TTC549 (cell line): ENCODE measurements at regions not wholly inside any gene's neighbourhood (a gene's known extent, or its start where the extent isn't known, plus 50 kb on each side); places are given as distances from the start of the nearest gene placed in this dataset.
"Not testable (repeated sequence)": the region's sequence is repeated elsewhere in the genome, so short reads cannot be mapped to it uniquely, and the experiment has no call there.

Experiments used
- FAIRE-seq: peaks from 2 replicates; lab custom pipeline; 2012; peaks lifted over from hg19 to GRCh38; lab: Jason Lieb, UNC

DNA sequence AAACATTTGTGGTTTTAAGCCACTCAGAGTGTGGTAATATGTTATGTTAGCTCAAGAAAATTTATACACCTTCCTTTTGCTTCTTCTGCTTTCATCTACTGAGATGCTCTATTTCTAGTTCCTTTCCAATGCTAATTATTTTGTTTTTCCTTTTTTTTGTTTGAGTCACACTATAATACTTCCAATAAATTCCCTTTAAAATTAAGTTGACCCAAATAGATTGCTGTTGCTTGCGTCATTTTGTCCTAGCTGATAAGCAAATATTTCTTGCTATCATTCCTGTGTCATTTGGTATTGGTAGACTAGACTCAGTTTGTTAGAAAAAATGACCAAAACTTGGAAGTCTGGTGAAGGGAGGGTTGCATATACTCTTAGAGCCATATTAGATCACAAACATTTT, 437.0 kb upstream of the CNTN6 start:
- FAIRE-seq = no peak

DNA sequence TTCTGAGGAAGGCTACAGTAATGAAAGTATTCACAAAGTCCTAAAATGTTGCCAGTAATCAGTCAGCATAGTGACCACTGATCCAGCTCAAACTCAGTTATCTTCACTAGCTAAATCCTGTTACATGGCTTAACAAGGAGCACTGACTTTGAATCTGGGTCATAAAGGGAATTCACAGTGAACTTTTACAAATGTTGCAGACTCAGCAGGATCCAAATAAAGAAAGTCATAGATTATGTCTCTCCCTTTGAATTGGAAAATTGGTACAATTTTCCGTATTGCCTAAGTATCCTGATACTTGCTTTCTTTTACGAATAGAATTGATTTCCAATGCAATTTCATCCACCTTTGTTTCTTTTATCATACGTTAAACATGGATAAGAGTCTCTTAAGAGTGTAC, 431.5 kb upstream of the CNTN6 start:
- FAIRE-seq = no peak

DNA sequence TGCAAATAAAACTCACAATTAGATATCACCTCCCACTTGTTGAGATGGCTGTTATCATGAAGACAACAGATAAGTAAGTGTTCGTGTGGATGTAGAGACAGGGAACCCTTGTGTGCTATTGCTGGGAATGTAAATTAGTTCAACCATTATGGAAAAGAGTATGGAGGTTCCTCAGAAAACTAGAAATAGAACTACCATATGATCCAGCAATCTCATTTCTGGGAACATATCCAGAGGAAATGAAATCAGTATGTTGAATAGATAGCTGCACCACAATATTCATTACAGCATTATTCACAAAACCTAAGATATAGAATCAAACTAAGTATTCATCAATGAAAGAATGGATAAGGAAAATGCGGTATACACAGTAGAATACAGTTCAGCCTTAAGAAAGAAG, 418.7 kb upstream of the CNTN6 start:
- no peak for FAIRE-seq

DNA sequence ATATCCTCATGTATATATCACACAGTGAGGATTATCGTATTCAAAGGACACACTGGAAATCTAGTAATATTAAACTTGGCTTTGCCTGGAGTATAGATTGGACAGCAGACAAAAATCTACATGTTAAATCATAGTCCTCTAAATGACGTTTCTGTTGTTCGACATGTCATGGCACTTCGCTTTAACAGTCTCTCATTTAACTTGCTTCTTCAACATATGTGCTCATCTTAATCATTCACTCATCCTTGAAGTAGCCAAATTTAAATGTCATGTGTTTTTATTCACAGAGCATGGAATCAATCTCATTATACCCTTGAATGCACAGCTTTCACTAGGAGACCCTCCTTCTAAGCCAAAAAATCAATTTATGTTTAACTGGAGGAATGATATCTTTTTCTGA, 417.0 kb upstream of the CNTN6 start:
- FAIRE-seq = no peak

DNA sequence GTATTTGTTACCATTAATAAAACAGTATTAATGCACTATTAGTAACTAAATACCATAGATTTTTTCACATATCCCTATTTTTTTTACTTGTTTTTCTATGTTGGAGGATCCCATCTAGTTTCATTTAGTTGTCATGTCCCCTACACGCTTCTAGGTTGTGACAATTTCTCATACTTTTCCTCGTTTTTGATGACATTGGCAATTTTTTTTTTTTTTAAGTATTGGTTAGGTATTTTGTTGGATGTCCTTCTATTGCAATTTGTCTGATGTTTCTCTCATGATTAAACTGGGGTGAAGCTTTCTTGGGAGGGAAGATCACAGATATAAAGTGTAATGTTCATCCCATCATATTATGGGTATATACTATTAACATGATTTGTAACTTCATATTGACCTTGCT, 409.1 kb upstream of the CNTN6 start:
- no peak for FAIRE-seq

DNA sequence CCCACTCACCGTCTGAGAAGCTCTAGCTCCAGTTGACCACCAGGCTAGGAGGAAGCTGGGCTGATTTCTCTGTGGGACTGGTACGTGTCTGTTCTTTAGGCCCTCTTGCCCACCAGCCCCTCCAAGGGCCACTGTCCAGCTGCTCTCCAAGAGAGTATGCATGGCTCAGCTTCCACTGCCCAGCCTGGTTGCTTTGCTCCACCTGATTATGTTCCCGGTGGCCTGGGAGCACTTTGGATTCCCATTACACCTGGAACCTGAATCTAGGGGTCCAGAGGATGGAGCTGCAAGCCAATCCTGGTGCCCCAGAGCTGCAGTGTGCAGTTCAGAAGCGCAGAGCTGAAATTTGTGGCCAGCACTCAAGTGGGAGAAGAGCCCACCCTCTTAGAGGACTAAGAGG, 402.1 kb upstream of the CNTN6 start:
- FAIRE-seq = no peak

DNA sequence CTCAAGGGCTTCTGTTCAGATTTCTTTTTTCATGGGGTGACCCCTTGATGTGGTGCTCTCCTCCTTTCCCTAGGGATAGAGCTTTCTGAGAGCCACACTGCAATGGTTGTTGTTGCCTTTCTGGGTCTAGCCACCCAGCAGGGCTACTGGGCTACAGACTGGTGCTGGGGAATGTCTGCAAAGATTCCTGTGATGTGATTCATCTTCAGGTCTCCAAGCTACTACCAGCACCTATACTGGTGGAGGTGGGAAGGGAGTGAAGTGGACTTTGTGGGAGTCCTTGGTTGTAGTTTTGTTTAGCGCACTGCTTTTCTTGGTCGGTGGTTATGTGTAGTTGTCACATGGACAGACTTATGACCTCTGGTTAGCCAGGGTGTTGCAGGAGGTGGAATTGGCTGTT, 392.3 kb upstream of the CNTN6 start:
- no peak for FAIRE-seq

DNA sequence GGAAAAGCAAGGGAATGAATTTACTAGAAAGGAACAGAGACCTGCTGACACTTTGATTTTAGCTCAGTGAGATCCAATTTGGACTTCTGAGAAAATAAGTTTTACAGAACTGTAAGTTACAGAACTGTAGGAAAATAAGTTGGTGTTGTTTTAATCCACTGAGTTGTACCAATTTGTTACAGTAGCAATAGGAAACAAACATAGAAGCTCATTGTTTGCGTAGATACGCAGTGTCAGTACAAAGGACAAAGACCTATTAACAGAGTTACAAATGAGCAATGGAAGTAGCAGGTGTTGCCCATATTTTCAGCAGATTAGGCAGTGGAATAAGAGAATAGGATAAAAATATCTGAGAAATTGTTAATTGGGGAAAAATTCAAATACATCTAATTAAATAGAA, 385.8 kb upstream of the CNTN6 start:
- FAIRE-seq = no peak

DNA sequence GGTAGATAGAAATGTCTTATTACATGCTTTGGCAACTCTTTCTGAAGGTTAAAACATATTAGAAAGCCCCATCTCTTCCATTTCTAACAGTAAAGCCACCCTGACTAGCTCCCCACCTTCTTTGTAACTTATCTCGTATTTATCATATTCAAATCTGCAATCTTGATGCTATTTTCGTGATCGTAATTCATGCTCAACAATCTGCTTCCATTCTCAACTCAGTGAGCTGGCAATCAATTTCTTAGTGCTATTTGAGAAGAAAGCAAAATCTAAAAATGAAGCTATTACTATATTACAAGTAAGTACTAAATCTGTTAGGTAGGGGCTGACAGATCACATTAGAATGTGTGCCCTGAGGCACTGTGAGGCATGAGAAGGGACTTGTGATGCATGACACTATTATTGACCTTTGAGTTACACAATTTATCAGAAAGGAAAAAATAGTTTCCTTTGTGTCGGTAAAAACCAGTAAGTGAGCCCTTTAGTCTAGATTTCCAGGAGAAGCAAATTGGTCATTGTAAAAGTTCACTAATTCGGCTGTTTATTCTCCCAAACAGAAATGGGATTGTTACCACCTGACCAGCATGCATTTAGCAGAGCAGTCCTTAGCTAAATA, 379.7 kb upstream of the CNTN6 start:
- FAIRE-seq = no peak

DNA sequence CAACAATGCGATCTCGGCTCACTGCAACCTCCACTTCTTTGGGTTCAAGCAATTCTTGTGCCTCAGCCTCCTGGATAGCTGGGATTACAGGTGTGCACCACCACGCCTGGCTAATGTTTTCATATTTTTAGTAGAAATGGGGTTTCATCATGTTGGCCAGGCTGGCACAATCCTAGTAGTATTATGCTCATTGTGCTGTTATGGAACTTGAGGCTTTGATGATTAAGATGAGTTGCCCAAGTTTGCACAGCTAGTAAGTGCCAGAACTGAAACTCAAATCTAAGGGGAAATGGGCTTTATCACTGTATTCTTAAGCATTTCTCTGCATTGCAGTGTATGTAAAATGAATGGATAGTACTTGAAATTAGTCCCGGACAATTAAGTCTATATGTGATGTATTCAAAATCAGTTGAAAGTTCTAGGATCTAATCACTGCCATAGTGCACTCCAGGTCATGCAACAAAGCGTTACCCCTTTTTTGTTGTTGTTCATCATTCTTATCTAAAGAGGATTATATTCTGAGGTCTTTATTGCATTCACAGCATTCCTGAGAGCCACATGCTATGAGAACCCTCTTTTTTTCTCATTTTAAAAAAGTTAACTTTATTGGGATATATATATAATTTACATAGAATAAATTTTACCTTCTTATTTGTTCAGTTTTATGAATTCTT, 378.7 kb upstream of the CNTN6 start:
- FAIRE-seq = no peak

DNA sequence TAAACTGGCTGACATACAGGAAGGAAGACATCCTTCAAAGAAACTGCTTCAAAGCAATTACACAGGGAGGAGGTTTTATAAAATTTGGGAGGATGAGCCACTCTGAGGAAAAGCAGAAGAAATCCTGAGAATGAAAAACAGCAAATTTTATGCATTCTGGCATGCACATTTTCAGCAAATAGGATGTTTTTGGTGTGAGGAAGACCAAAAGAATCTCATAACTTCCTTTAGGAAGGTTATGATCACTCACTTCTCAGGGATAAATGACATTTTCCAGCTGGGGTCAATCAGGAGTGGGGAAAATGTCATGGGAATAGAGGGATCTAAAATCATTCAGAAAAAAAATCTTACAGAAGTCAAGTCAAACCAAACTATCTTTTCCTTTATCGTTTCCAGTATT, 371.7 kb upstream of the CNTN6 start:
- no peak for FAIRE-seq

DNA sequence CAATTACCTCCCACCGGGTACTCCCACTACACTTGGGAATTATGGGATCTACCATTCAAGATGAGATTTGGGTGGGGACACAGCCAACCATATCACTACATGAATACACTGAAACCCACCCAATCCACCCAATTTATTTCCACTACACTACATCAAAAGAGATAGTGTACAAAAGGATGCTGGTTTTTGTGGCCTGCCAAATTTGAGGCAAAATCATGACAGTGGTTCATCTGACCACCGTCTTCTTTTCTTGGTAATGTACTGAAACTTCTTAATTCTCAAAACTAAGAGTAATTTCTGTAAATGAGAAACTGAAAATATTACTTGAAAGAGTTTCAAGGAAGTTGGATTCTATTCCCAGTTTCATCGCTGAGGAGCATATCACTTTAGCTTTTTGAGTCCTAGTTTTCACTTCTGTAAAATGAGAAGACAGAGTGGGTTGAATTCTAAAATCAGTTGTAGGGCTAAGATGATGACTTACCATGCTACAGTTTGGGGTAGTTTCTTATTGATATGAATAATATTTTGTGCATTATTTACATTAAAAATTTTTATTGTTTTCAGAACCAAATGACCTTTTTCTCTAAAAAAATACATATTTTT, 360.4 kb upstream of the CNTN6 start:
- no peak for FAIRE-seq

DNA sequence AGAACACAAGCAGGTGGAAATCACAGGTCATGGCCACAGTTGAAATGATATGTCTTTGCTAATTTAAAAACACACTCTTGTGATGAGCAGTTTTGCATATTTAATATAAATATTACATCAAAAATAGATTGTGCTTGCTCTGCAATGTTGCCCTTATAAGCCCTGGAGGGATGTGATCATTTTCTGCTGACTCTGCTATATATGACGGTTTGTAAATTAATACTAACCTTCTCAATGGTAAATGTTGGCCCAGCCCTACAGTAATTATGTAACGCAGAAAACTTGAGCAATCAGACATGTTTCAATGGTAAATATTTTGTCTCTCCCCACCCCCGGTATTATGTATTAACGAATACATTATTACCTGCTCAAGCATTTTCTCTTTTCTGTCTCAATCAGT, 359.5 kb upstream of the CNTN6 start:
- FAIRE-seq = no peak

DNA sequence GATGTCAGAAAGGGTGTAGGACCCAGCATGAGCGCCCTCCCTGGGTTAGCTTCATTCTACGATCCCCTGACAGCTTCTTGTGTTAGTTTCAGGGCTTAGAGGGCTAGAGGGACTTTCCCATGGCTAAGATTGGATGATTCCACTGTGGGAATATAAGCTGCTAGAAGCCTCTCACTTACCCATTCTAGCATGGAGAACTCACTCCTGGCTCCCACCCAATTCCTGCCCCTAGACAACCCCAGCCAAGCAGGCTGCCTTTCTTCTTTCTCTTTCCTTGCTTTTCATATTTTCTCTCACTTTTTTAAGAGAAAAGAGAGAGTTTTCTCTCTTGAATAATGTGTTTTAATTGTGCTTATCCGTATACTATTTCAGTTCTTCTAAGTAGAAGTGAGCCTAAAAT, 335.1 kb upstream of the CNTN6 start:
- FAIRE-seq = no peak

DNA sequence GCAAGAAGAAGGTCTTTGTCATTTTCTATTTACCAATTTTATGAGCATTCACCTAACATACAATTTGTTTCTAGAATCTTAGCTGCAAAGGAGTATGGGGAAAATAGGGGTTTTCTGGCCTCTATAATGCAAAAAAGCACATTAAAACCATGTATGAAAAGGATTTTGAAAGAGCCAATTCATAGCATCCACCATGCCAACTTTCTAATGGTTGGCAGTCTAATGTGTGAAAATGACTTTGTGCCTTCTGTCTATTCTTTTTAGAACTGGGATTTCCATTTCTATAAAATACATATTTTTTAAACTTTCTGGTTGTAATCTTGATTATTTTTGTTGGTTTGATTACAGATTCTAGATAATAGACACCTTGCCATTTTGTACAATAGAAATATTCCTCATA, 333.7 kb upstream of the CNTN6 start:
- no peak for FAIRE-seq

DNA sequence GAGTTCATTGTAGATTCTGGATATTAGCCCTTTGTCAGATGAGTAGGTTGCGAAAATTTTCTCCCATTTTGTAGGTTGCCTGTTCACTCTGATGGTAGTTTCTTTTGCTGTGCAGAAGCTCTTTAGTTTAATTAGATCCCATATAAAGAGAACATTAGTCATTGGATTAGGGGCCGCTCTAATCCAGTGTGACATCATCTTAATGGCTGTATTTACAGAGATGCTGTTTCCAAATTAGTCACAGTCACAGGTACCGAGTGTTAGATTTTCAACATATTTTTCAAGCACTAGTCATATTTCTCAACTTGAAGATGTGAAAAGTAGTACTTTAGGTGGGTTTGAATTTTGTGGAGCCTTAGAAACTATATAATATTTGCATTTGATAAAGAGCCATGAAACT, 319.4 kb upstream of the CNTN6 start:
- FAIRE-seq = not testable (repeated sequence)

DNA sequence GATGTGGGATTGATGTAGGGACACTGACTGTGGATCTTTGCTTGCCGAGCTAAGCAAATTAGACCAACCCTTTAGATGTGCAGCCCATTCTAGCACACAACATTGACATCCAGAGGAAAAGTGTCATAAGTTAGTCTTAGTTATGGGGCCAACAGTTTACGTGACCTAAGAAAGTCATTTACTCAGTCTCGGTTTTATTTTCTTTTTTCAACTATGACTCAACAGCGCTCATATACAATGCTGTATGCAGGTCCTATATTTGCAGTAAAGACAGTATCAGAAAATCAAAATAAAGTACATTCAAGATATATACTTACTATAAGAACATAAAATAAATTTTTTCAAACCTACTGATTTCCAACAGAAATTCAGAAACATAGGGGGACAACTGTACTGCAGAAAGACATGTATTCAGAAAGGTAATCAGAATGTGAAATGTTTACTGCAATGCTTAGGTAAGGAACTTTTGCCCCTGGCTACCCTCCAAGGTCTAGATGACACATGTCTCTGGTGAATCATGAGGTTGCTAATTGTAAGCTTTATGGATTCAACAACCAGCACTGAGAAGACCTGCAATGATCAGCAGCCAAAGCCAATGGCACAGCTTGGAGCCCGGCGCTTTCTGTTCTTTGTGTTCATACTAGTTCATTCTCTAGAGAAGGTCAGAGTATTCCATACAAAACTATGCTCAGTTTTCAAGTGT, 317.5 kb upstream of the CNTN6 start:
- FAIRE-seq = no peak

DNA sequence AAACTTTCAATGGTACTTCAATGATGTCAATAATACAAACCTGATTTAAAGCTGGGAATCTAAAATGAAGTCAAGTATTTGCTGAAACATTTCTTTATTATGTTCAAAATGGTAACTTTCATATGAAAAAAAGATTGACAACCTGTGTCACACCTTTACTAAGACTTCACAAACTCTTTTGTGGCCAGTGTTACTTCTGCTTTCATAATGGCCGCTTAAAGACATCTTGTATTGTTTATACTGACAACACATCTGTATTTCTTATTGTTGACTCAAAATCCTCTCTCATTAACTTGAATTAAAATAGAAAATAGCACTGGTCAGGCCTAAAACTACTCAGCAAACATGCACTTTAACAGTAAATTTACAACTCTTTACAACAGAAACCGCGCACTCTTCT, 312.3 kb upstream of the CNTN6 start:
- no peak for FAIRE-seq

DNA sequence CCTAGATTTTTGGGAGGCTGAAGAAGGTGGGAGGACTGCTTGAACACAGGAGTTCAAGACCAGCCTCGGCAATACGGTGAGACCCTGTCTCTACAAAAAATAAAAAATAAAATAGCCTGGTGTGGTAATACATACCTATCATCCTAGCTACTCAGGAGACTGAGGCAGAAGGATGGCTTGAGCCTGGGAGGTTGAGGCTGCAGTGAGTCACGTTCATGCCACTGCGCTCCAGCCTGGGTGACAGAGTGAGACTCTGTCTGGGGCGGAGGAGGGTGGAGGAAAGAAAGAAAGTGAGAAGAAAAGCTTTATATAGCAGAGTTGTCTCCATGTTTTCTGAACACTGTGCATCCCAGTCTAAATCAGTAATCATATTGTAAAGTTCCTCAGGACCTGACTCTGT, 301.4 kb upstream of the CNTN6 start:
- no peak for FAIRE-seq

DNA sequence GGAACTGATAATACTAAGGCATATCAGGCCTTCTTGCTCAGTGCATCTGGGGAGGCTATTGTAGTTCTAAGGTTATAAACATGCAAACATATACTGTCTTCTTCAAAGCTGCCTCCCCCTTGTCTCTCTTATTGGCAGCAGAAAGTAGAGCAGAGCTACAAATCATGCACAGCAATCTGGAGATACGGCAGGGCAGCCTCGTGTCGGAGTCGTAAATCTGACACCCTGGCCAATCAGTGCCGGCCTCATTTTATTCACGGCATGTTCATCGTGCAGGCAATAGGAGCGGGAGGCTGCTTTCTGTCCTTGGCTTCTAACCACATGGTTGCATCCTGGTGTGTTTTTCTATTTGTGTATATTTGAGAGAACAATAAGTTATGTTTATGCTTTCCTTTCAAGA, 300.2 kb upstream of the CNTN6 start:
- no peak for FAIRE-seq

DNA sequence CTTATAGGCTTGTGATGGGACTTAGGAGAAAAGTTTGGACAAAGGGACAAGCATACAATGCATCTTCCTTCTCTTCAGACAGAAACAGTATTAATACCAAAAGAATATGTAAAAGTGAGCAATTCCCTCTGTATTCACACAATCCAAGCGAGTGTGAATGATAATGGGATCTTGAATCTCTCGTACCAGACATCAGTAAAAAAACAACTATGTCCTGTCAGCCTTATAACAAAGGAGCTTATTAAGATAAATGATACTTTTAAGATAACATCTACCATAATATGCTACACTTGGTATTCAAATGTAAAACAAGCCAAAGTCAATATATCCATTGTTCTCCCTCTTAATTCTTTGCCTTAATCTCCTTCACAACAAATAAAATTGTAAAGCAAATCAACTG, 288.6 kb upstream of the CNTN6 start:
- no peak for FAIRE-seq

DNA sequence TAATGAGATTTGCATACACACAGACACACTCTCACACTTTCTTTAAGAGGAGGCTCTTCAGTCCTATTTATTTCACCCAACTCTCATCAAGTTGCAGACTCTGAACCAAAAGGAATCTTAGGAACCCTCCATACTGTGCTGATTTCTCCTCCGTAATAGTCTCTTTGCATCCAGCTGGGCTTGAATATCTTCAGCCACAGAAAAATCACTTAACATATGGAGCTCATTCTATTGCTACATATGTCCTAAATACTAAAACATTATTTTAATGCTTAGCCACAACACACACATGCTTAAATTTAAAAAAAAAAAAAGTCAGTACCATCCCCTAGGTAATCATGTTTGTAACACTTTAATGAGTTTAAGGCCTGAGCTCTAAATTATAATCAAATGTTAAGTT, 287.5 kb upstream of the CNTN6 start:
- no peak for FAIRE-seq

DNA sequence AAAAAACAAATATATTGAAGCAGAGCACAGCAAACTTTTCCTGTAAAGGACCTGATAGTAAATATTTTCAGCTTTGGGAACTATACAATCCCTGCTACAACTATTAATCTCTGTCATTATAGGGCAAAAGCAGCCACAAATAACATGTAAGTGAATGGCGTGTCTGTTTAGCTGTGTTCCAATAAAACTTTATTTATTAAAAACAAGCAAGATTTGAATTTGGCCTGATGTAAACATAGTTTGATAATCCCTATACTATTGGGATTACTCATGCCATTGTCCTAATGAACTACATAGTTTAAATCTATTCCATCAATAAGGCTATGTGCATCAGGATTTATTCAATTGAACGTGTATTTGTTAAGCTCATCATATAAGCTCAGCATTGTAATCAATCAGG, 286.8 kb upstream of the CNTN6 start:
- FAIRE-seq = no peak

DNA sequence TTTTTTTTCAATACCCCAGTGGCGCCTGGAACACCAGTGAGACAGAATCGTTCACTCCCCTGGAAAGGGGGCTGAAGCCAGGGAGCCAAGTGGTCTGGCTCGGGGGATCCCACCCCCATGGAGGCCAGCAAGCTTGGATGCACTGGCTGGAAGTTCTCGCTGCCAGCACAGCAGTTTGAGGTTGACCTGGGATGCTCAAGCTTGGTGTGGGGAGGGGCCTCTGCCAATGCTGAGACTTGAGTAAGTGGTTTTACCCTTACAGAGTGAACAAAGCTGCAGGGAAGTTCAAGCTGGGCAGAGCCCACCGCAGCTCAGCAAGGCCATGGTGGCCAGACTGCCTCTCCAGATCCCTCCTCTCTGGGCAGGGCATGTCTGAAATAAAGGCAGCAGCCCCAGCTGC, 276.2 kb upstream of the CNTN6 start:
- no peak for FAIRE-seq
